ENCODE measurements at regions not wholly inside any gene's neighbourhood (a gene's known extent, or its start where the extent isn't known, plus 50 kb on each side); places are given as distances from the start of the nearest gene placed in this dataset.

- TF ChIP-seq CTCF (IDR thresholded peaks at IDR 0.05) (no peak), POLR2A (IDR thresholded peaks at IDR 0.05) (no peak)
Observed at GRCh38 chr5:117379521-117379920, 804.9 kb upstream of the SEMA6A start.

Measured in thyroid gland (tissue), 4 donors.